Muscle of leg (tissue), 3 donors: ENCODE measurements at regions not wholly inside any gene's neighbourhood (a gene's known extent, or its start where the extent isn't known, plus 50 kb on each side); places are given as distances from the start of the nearest gene placed in this dataset.
A peak's percentile ranks its signal among the peaks of the same experiment; 100 is the strongest.
"Not testable (repeated sequence)": the region's sequence is repeated elsewhere in the genome, so short reads cannot be mapped to it uniquely, and the experiment has no call there.

ENCODE experiments used
- DNase-seq: peaks from one replicate; pipeline ENCODE4 v3.0.0; 2013
- H3K27ac ChIP-seq: one replicate; pipeline ENCODE4 v1.5.1; 2013; ENCODE audit warnings: mild to moderate bottlenecking, low read length, control low read depth
- H3K27me3 ChIP-seq: one replicate; pipeline ENCODE4 v1.6.1; 2013; ENCODE audit warnings: low read length; ENCODE audit not compliant: control insufficient read depth, insufficient read depth
- H3K36me3 ChIP-seq: one replicate; pipeline ENCODE4 v1.6.1; 2013; ENCODE audit warnings: low read length; ENCODE audit not compliant: control insufficient read depth, insufficient read depth
- H3K4me1 ChIP-seq: one replicate; pipeline ENCODE4 v1.6.1; 2013; ENCODE audit warnings: low read length; ENCODE audit not compliant: control insufficient read depth, insufficient read depth
- H3K4me3 ChIP-seq: one replicate; pipeline ENCODE4 v1.5.1; 2013; ENCODE audit warnings: low read length, control low read depth
- H3K9me3 ChIP-seq: replicated peaks from 2 replicates; pipeline ENCODE4 v1.6.1; 2013; ENCODE audit warnings: low read depth, low read length; ENCODE audit not compliant: control insufficient read depth
- WGBS: methylation state at CpG from one replicate; pipeline ENCODE4 v1.1.5; 2013; ENCODE audit warnings: missing lambda C conversion rate; ENCODE audit not compliant: insufficient coverage; 5-methylcytosine and 5-hydroxymethylcytosine counted together

DNA sequence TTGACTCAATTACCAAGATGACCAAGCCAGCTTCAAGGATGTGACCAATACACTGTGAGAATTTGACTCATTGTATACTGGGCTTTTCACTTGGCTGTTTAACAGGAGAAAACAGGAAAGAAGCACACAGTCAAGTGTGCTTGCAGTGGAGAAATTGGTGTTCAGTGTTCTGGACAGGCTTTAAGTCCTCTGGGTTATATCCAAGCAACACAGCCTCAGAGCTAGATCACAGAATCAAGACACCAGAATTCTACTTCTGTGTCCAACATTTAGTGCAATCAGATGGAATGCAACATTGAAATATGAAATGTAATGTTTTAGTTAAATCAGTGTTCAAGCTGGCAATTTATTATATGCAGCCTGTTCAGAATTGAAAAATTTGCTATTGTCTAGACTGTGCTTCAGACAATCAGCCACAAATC is 694.4 kb downstream of the LTN1 start:
- no peaks in the 10 kb centered on the region for H3K36me3 ChIP-seq
- no peaks in the 10 kb centered on the region for H3K27me3 ChIP-seq
- DNase-seq: peak; percentile 83
- peaks cover 3% of the 10 kb centered on the region for H3K9me3 ChIP-seq
- H3K4me1 ChIP-seq: no peaks in the 10 kb centered on the region
- H3K4me3 ChIP-seq: no peak overlapping the region
- no peak overlapping the region for H3K27ac ChIP-seq

DNA sequence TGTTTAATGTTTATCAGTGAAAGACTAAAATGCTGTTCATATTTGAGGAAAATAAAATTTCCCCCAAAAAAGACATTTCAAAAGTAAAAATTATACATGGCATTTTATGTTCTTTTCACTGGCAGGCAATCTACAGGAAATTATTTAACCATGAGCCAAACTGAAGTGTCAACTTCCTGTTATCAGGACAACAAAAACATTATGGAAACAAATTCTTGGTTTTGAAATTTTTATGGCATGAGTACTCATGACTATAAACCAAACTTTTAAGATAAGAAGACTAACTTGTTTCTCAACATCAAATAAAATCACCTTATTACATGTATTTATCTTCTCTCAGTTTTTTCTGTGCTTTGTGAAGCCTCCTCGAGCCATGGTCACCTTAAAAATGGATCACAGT is 698.6 kb downstream of the LTN1 start:
- no CpG with 5 or more reads among the region's 1 CpG for WGBS
- no peaks in the 10 kb centered on the region for H3K36me3 ChIP-seq
- H3K4me1 ChIP-seq: no peaks in the 10 kb centered on the region
- DNase-seq: no peak
- H3K4me3 ChIP-seq: no peak overlapping the region
- H3K27me3 ChIP-seq: no peaks in the 10 kb centered on the region
- no peaks in the 10 kb centered on the region for H3K9me3 ChIP-seq
- no peak overlapping the region for H3K27ac ChIP-seq

DNA sequence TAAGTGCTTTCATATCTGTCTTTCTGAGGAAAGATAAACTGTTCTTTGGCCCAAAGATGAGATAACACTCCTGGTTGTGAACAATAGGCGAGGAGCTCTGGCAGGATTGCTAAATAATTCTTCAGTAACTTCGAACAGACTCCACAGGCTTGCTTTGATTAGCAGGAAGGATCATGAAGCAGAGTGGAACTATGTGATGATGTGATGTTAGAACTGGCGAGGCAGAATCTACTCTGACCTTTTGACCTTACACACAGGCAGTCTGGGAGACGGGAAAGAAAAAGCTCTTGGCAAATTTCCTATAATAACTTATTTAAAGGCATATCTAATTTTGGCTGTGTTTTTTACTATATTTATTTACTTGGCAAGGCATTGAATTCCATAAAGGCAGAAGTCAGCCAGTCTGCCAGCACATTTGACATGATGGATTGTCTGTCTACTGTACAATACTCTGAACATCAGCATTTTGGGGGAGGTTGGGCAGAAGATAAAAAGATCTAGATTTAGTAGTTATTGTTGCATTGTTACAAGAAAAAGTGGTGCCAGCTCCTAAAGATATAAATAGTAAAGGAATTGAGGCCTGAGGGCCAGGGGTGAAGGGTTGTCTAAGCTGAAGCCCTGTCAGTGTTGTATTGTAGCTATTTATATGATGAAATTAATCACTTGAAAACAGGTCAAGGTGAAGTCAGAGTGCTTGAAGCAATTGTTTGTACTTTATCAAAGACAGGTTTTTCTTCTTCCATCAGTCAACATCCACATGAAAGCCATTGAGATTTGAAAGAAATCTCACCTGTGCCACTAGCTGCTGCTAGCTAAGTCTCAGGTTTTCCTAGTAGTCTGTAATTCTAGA is 708.8 kb downstream of the LTN1 start:
- Histone ChIP-seq H3K36me3 (no peaks in the 10 kb centered on the region), H3K27ac (no peak overlapping the region), H3K4me3 (no peak overlapping the region)

DNA sequence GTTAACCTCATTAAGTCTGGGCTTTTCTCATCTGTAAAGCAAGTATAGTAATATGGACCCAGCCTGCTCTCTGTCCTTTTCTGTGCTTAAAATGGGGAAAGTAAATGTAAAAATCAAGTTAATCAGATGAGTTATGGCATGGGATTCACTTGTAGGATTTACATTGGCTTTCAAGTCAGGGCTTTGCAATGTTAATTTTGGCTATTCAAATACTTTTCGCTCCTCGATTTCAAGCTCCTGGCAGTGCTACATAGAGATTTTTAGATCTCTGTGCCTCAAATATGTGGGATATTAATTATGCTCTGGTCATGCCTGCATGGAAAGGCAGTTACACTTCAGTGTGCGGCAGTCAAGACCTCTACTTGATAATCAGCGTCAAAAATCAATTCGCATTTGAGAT is 709.8 kb downstream of the LTN1 start:
- Histone ChIP-seq H3K36me3 (no peaks in the 10 kb centered on the region), H3K4me1 (peaks cover 6% of the 10 kb centered on the region), H3K27me3 (no peaks in the 10 kb centered on the region), H3K27ac (no peak overlapping the region), H3K9me3 (peaks cover 2% of the 10 kb centered on the region), H3K4me3 (no peak overlapping the region)
- DNase-seq: peak; percentile 29
- WGBS: no CpG with 5 or more reads among the region's 5 CpGs

More for the DNA sequence above, 708.8 kb downstream of the LTN1 start:
- Histone ChIP-seq H3K9me3 (peaks cover 2% of the 10 kb centered on the region), H3K27me3 (no peaks in the 10 kb centered on the region), H3K4me1 (peaks cover 6% of the 10 kb centered on the region)
- peak; percentile 83 for DNase-seq
- no CpG with 5 or more reads among the region's 4 CpGs for WGBS

DNA sequence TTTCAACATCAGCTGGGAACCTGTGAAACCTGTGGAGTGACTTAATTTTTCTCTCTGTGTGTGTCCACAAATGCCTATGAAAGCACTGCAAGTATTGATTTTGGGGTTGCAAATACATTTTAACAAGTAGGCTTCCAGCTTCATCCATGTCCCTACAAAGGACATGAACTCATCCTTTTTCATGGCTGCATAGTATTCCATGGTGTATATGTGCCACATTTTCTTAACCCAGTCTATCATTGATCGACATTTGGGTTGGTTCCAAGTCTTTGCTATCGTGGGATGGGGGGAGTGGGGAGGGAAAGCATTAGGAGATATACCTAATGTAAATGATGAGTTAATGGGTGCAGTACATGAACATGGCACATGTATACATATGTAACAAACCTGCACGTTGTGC is 711.3 kb downstream of the LTN1 start:
- H3K4me3 ChIP-seq, DNase-seq, H3K4me1 ChIP-seq, H3K27ac ChIP-seq, H3K27me3 ChIP-seq, H3K9me3 ChIP-seq, H3K36me3 ChIP-seq: not testable (repeated sequence)
- no CpG with 5 or more reads among the region's 3 CpGs for WGBS

DNA sequence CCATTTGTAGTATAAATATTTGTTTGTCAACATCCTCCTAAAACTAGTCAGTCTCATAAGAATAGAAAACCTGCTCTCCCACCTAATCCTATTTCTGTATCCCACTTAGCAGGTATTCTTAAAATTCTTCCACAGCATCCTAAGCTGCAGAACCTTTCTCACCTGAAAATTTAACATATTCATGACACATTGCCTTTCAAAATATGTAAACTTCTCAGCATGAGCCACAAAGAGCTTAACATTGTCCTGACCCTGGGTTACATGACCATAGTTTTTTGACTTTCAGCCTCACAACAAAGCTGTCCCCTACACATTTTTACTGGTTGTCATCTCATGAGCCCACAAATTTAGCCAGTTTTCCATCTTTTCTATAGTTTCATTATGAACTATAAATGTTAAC is 712.1 kb downstream of the LTN1 start:
- no peaks in the 10 kb centered on the region for H3K27me3 ChIP-seq
- no peak overlapping the region for H3K27ac ChIP-seq
- H3K4me1 ChIP-seq: peaks cover 6% of the 10 kb centered on the region
- no peaks in the 10 kb centered on the region for H3K36me3 ChIP-seq
- no peak overlapping the region for H3K4me3 ChIP-seq
- peaks cover 5% of the 10 kb centered on the region for H3K9me3 ChIP-seq
- no peak for DNase-seq

DNA sequence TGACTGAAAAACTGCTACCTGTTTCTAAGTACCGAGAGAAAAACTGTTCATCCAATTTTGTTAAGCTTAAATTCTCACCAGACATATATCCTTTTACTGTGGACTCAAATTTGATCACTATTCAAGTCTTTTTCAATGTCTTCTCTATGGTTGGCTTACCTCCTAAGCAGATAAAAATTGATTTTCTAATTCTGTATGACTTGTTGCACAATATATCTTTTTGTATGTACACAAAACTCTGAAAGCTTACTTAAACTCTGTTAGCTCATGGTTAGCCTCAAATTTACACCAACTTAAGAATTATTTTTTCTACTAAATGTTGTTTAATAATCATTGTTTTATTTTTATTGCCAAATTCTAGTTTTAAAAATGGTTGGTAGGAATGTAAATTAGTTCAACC is 715.4 kb downstream of the LTN1 start:
- no peak for DNase-seq
- no peak overlapping the region for H3K27ac ChIP-seq
- peaks cover 5% of the 10 kb centered on the region for H3K9me3 ChIP-seq
- H3K4me3 ChIP-seq: no peak overlapping the region
- no peaks in the 10 kb centered on the region for H3K36me3 ChIP-seq
- no peaks in the 10 kb centered on the region for H3K27me3 ChIP-seq
- no CpG with 5 or more reads among the region's 1 CpG for WGBS
- no peaks in the 10 kb centered on the region for H3K4me1 ChIP-seq

DNA sequence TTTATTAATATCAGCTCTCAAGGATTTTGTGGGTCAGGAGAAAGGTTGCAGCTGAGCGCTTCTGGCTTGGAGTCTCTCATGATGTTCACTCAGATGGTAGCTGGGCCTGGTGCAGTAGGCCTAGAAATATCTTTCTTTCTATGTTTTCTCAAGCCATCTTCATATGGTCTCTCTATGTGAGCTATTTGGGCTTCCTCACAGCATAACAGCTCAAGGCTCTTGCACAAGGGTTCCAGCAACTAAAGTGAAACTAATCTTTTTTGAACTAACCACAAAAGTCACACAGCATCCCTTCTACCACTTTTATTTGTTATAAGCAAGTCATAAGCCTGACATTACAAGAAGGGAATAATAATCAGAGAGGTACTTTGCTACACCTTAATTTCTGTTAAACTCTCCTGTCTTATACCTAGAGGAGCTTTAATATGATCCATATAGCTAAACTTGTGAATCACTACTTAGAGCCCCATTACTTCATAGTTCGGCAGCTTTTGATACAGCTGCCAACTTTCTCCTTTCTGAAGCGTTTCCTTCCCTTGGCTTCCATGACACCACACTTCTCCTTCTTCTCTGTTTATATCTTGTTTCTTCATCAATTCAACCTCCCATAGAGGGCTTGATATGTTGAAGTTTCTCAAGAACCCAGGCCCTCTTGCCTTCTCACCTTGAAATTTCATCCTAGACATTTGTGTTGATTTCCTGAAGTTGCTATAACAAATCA is 720.2 kb downstream of the LTN1 start:
- peaks cover 2% of the 10 kb centered on the region for H3K9me3 ChIP-seq
- H3K27me3 ChIP-seq: no peaks in the 10 kb centered on the region
- H3K36me3 ChIP-seq: no peaks in the 10 kb centered on the region
- 67% methylated on average over 1 of the region's 3 CpGs for WGBS
- H3K4me1 ChIP-seq: no peaks in the 10 kb centered on the region
- H3K27ac ChIP-seq: no peak overlapping the region
- no peak overlapping the region for H3K4me3 ChIP-seq
- no peak for DNase-seq

DNA sequence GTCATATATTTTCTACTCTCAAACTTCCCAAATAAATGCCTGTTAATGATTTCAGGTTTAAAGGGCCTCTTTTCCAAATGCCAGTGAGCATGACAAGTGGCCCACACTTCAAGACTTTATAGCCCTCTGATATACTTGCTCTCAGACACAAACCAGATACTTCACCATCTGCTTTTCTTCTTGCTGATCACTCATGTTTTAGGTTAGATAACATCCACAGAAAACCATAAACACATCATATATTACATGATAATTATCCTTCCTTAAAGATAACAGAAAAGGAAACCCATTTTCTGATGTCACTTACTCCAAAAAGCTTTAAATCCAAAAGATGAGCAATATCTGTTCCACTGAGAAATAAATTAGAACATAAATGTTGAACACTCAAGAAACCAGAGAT is 723.5 kb downstream of the LTN1 start:
- no peaks in the 10 kb centered on the region for H3K9me3 ChIP-seq
- no peaks in the 10 kb centered on the region for H3K36me3 ChIP-seq
- no peak overlapping the region for H3K4me3 ChIP-seq
- no peak for DNase-seq
- H3K27ac ChIP-seq: no peak overlapping the region
- no peaks in the 10 kb centered on the region for H3K4me1 ChIP-seq
- H3K27me3 ChIP-seq: no peaks in the 10 kb centered on the region

DNA sequence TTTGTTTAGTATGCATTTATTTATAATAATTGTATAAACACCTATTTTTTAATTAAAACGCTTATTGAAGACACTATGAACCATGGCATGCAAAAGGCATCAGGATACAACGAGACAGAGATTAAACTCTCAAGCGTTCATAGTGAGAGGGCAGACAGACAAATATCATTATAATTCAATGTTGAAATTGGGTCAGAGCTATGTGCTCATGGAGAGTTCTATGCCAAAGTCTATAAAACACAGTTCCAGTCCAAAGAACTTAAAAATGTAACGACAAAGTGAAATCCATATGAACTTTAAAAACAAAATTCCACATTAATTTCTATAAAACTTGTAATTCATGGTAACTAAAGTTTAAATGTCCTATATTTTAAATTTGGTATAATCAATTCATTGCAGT is 724.0 kb downstream of the LTN1 start:
- peak; percentile 43 for DNase-seq
- H3K4me1 ChIP-seq: no peaks in the 10 kb centered on the region

More for the DNA sequence above, 724.0 kb downstream of the LTN1 start:
- Histone ChIP-seq H3K27ac (no peak overlapping the region), H3K4me3 (no peak overlapping the region), H3K27me3 (no peaks in the 10 kb centered on the region), H3K36me3 (no peaks in the 10 kb centered on the region), H3K9me3 (no peaks in the 10 kb centered on the region)
- WGBS: no CpG with 5 or more reads among the region's 4 CpGs
